ENCODE measurements at regions not wholly inside any gene's neighbourhood (a gene's known extent, or its start where the extent isn't known, plus 50 kb on each side); places are given as distances from the start of the nearest gene placed in this dataset.
"Not testable (repeated sequence)": the region's sequence is repeated elsewhere in the genome, so short reads cannot be mapped to it uniquely, and the experiment has no call there.

DNA sequence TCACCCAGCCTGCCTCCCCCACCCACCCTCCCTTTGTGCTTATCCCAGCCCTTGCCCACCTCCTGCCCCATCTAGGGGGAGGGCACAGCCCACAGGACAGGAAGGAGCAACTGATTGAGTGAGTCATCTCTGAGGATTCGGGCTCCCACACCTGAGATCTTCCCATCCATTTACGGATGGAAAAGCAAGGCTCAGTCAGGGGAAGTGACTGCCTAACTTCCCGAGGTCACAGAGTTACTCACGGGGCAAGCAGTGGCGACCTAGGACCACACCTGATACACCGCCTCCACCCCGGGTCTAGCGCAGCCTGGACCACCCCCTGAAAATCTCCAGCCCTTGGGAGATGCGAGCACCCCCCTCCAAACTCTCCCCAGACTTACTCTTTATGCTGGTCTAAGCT, 131.7 kb downstream of the TNFRSF13B start:
- TF ChIP-seq, protein P1, sequence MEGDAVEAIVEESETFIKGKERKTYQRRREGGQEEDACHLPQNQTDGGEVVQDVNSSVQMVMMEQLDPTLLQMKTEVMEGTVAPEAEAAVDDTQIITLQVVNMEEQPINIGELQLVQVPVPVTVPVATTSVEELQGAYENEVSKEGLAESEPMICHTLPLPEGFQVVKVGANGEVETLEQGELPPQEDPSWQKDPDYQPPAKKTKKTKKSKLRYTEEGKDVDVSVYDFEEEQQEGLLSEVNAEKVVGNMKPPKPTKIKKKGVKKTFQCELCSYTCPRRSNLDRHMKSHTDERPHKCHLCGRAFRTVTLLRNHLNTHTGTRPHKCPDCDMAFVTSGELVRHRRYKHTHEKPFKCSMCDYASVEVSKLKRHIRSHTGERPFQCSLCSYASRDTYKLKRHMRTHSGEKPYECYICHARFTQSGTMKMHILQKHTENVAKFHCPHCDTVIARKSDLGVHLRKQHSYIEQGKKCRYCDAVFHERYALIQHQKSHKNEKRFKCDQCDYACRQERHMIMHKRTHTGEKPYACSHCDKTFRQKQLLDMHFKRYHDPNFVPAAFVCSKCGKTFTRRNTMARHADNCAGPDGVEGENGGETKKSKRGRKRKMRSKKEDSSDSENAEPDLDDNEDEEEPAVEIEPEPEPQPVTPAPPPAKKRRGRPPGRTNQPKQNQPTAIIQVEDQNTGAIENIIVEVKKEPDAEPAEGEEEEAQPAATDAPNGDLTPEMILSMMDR (IDR thresholded peaks at IDR 0.05) = not testable (repeated sequence)
- TF ChIP-seq POLR2A (IDR thresholded peaks at IDR 0.05) = not testable (repeated sequence)
